Amygdala (tissue), 56 donors: ENCODE measurements at regions not wholly inside any gene's neighbourhood (a gene's known extent, or its start where the extent isn't known, plus 50 kb on each side); places are given as distances from the start of the nearest gene placed in this dataset.
"Not testable (repeated sequence)": the region's sequence is repeated elsewhere in the genome, so short reads cannot be mapped to it uniquely, and the experiment has no call there.

Experiments
- DNase-seq, 56 donors: peaks; one replicate each; lab custom pipeline; 2025; lab: John Stamatoyannopoulos, UW

DNA sequence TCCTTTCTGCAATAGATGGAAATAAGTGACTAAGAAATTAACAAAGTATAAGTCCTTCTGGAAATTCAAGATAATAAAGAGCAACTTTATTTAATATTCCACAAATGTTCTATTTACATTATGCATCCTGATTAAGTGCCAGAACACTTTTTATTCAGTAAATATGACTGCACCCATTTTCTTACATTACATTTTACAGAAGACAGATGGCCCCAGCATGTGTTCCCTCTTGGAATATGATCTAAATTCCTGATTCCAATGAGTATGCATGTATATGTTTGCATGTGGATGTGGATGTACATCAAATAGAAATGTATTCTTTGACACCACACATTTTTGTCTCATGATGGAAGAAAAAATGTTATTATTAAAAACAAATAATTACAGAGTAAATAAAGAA is 628.7 kb upstream of the SEMA3D start:
- no peak for DNase-seq

DNA sequence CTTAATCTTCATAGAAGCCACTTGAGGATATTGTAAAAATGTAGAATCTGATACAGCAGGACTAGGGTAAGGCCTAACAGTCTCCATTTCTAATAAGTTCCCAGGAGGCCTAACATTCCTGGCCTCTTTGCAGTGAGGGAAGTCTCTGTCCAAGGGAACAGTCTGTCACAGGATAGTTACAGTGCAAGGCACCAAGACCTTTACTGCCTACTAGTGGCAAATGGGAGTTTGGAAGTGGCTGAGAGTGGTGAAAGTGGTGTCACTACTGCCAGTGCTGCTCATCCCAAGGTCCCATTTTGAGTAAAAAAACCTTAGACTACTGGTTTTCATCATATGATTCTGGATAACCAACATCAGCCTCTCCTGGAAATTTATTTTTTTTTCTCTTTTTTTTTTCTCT is 619.5 kb upstream of the SEMA3D start:
- no peak for DNase-seq

DNA sequence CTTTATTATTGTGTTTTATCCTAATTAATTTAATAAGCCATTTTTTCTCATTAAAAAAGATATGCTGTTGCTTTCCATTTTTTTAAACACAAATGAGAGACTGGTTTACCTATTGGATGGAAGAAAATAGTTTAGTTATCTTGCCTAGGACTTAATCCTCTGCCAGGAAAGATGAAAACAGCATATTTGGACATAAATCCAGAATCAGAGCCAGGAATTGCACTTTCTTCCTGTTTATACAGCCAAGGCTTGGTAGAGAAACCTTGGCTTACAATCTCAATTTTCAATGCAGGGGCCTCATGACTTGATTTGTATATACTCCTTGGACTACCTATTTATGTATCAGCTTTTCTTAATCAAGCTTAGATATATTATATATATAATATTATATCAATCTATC is 618.8 kb upstream of the SEMA3D start:
- no peak for DNase-seq

DNA sequence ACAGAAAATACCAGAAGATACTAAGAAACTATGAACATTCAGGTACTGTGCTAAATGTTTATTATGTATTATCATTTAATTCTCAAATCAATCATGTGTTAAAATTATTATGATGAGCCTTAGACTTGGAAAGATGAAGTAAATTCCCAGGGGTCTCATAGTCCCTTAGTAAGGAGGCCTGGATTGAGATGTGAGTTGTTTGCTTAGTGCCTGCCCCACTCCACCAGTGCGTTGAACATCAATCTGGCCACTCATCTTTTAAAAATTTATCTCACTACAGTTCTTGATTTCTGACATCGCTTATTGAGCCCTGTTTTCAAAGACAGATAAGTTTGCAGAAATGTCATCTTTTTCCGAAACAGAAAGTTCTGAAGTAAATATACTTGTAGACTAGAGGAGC is 618.4 kb upstream of the SEMA3D start:
- DNase-seq: no peak

DNA sequence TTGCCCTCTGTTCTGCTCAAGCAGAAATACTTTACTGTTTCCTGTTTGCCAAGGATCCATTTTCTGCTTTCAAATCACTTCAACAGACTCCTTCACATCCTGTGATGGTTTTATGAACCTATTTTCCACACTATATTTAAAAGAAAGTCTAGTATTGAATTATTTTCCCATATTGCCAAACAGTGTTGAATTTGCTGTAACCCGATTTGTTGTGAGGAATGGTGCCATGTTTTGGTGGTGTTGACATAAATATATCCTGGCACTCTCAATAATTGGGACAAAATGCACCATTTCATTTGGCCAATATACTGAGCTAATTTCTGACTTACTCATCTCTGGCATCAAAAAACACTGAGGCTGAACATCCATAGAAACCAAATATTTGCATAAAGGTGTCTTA is 615.4 kb upstream of the SEMA3D start:
- DNase-seq: no peak

GRCh38 chr7:85796956-85797355 is 610.1 kb upstream of the SEMA3D start:
- DNase-seq: no peak

DNA sequence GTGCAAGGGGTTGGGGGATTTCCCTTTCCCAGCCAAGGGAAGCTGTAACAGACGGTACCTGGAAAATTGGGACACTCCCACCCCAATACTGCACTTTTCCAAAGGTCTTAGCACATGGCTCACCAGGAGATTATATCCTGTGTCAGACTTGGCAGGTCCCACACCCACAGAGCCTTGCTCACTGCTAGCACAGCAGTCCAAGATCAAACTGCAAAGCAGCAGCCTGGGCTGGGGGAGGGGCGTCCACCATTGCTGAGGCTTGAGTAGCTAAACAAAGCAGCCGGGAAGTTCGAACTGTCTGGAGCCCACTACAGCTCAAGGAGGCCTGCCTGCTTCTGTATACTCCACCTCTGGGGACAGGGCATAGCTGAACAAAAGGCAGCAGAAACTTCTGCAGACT is 604.2 kb upstream of the SEMA3D start:
- not testable (repeated sequence) for DNase-seq

DNA sequence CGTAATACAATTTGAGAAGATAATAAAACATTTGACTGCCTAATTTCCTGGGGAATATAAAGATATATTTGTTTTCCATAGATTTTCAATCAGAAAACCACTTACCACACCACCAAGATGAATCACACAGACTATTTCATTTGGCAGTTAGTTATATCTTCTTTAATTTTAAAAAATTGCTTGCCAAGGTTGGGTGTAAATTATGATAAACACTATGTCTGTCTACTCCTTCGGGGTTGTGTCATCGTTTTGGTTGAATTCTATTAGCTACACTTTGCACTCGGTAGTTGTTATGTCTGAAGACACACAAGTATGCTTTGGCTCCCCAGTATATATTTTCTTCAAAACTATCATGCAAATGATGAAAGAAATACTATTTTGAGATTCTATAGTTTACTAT is 594.8 kb upstream of the SEMA3D start:
- no peak for DNase-seq

- no peak for DNase-seq
These were observed 590.0 kb upstream of the SEMA3D start for GRCh38 chr7:85776691-85777345.

DNA sequence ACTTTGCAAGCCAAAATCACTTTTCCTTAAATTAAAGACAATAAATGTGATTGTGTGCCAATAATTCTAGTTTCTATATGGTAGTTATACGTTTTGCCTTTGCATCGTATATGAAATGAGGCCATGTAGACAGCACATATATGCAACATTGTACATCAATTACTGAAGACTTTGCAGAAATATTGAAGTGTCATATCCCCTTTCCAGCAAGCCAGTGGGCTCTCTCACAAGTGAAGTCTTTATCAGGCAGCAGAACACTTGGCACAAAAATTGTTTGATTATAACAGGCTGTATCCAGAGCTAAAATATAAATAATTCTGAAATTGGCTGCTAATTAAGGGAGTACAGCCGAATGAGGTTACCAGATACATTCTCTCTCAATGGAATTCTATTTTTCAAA is 588.6 kb upstream of the SEMA3D start:
- DNase-seq: no peak

GRCh38 chr7:85774986-85775385 is 588.1 kb upstream of the SEMA3D start:
- no peak for DNase-seq

DNA sequence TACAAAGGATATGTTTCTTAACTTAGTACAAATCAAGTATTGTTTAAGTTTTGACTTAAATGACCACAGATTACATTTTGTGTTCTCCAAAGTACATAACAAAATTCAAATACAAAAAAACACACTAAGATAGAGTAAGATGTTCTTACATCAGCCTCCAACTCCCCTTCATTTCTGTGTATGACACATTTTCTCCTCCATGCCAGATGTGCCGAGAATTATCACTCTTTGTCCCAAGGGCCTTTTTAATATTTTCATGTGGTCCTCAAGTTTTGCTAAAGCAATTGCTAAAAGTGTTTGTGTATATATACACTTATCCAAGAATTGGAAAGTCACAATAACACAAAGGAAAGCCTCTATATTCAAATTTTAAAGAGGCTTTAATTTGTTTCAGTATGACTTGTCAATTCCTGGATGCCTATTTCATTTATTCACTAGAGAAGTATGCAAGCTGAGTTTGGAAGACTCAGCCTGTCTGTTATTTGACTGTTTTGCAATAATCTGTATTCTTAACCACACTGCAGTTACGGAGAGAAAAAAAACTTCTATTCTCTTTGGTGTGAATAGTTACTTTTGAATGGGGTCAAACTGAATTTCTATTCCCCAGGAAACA is 586.4 kb upstream of the SEMA3D start:
- DNase-seq: no peak

DNA sequence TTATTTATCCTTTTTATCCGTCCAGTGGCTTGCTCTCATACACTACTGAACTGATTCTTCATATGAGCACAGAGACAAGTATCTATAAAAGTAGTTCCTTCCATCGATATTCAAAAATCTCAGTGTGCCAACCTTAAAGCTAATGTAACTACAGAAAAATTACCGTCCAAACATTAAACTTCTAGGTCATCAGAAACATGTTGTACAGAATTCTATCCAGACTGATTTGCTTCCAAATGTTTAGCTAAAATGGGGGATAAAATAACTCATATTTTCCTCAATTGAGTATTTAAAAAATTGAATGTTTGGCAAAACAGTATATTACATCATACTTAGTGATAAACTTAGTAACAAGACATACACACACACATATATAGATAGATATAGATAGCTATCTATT is 584.7 kb upstream of the SEMA3D start:
- DNase-seq: no peak

DNA sequence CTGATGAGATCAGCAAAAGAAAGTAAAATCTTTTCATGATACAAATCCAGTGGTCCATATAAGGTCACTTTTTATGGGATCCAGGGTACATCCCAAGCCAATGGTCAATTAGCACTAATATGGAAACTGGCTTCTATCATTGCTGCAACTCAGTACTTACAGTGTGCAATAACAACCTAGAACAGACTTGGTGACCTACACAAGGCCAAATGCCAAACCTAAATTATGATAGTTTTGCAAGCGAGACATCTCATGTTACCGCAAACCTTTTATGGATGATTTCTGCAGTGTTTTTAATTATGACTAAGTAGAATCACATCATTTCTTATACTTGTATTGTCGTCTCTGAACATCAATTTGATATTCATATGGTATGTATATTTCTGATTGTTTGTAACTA is 583.5 kb upstream of the SEMA3D start:
- no peak for DNase-seq

GRCh38 chr7:85765698-85766298 is 578.9 kb upstream of the SEMA3D start:
- no peak for DNase-seq

DNA sequence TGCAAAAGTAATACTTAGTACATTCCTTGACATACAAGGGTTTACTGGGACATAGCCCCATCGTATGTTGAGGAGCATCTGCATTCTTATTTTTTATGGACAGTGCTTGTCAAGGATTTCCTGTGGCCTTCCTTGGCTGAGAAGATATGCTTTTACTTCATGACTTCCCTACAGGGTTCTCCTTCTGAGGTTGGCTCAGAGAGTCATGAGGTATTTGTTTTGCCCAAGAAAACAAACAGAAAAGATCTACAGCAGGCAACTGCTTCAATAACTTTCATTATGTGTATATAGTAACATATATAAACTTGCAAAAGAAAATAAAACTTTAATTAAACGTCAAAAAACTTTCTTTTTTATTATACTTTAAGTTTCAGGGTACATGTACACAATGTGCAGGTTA is 577.2 kb upstream of the SEMA3D start:
- DNase-seq: no peak

DNA sequence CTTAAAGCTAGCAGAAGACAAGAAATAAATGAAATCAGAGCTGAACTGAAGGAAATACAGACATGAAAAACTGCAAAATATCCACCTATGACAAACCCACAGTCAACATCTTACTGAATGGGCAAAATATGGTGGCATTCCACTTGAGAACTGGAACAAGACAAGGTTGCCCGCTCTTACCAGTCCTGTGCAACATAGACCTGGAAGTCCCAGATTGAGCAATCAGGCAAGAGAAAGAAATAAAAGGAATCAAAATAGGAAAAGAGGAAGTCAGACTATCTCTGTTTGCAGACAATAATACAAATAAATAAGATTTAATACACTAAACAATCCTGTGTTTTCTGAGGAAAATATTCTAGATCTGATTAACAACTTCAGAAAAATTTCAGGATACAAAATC is 570.5 kb upstream of the SEMA3D start:
- no peak for DNase-seq

GRCh38 chr7:85750454-85750949 is 563.6 kb upstream of the SEMA3D start:
- peak in 6 of 56 donors; percentile 2 to 34 (median 8) for DNase-seq

- no peak for DNase-seq
These were observed 563.0 kb upstream of the SEMA3D start for GRCh38 chr7:85749696-85750453.

DNA sequence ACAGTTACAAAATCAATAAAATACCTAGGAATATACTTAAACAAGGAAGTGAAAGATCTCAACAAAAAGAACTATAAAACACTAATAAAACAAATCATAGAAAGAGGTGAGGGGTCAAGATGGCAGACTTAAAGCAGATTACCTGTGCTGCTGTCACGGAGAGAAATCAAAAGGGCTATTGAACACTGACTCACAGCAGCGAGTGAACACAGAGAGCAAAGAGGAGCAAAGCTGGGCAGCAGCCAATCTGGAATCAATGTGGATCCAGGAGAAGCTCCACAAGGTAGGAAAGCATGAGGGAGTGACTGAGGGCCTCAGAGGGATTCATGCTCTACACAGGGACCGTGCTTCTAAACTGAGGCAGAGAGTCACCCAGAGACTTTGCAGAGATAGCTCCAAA is 562.0 kb upstream of the SEMA3D start:
- no peak for DNase-seq

- DNase-seq: no peak
These were observed 550.6 kb upstream of the SEMA3D start for GRCh38 chr7:85737426-85737825.
